Amniotic stem cell (primary cell): ENCODE measurements at regions not wholly inside any gene's neighbourhood (a gene's known extent, or its start where the extent isn't known, plus 50 kb on each side); places are given as distances from the start of the nearest gene placed in this dataset.
"Not testable (repeated sequence)": the region's sequence is repeated elsewhere in the genome, so short reads cannot be mapped to it uniquely, and the experiment has no call there.

ENCODE experiments used
- DNase-seq: peaks from one replicate; lab custom pipeline; 2025; lab: John Stamatoyannopoulos, UW

GRCh38 chr3:28139967-28140634 lies 101.3 kb upstream of the CMC1 start:
- no peak for DNase-seq

GRCh38 chr3:28140664-28141063 lies 100.8 kb upstream of the CMC1 start:
- DNase-seq = no peak

GRCh38 chr3:28149960-28150359 lies 91.5 kb upstream of the CMC1 start:
- DNase-seq = no peak

- DNase-seq = no peak
Measured at GRCh38 chr3:28150465-28151206, 90.8 kb upstream of the CMC1 start.

- no peak for DNase-seq
Measured at GRCh38 chr3:28151207-28151550, 90.2 kb upstream of the CMC1 start.

- no peak for DNase-seq
Measured at GRCh38 chr3:28151608-28152228, 89.7 kb upstream of the CMC1 start.

GRCh38 chr3:28155631-28156030 lies 85.8 kb upstream of the CMC1 start:
- no peak for DNase-seq

- DNase-seq = not testable (repeated sequence)
Measured at GRCh38 chr3:28156599-28156998, 84.8 kb upstream of the CMC1 start.

- no peak for DNase-seq
Measured at GRCh38 chr3:28171962-28172361, 69.5 kb upstream of the CMC1 start.

GRCh38 chr3:28172748-28173147 lies 68.7 kb upstream of the CMC1 start:
- no peak for DNase-seq

- no peak for DNase-seq
Measured at GRCh38 chr3:28173836-28174235, 67.6 kb upstream of the CMC1 start.

GRCh38 chr3:28186748-28187147 lies 54.7 kb upstream of the CMC1 start:
- DNase-seq = no peak

- DNase-seq = no peak
Measured at GRCh38 chr3:28188686-28189085, 52.7 kb upstream of the CMC1 start.

- no peak for DNase-seq
Measured at GRCh38 chr3:28191363-28191762, 50.1 kb upstream of the CMC1 start.
